ENCODE measurements at regions not wholly inside any gene's neighbourhood (a gene's known extent, or its start where the extent isn't known, plus 50 kb on each side); places are given as distances from the start of the nearest gene placed in this dataset.

- Histone ChIP-seq H3K4me1 (no peaks in the 10 kb centered on the region), H3K27ac (no peak overlapping the region), H3K27me3 (no peaks in the 10 kb centered on the region), H3K4me3 (no peak overlapping the region), H3K9me3 (no peaks in the 10 kb centered on the region), H3K36me3 (ENCODE audit: low read depth, missing control alignments) (no peaks in the 10 kb centered on the region)
- 80 to 91% methylated on average over 1 of the region's 1 CpG for WGBS, 2 donors
- TF ChIP-seq CTCF (IDR thresholded peaks at IDR 0.05) (no peak), POLR2A (IDR thresholded peaks at IDR 0.05) (no peak)
- DNase-seq: no peak
- intact Hi-C loops (cut with DNase I; ENCODE audit: low total_unique reads): no loop called here
These were observed 599.4 kb upstream of the PBX1 start for GRCh38 chr1:163959622-163960021.

- no peak overlapping the region for H3K4me3 ChIP-seq
- no peak for DNase-seq
- H3K4me1 ChIP-seq: no peaks in the 10 kb centered on the region
- no peaks in the 10 kb centered on the region for H3K27me3 ChIP-seq
- no peak overlapping the region for H3K27ac ChIP-seq
- WGBS, 2 donors: 62 to 65% methylated on average over 2 of the region's 2 CpGs
- H3K36me3 ChIP-seq (ENCODE audit: low read depth, missing control alignments): no peaks in the 10 kb centered on the region
- TF ChIP-seq POLR2A (IDR thresholded peaks at IDR 0.05) (no peak), CTCF (IDR thresholded peaks at IDR 0.05) (no peak)
- H3K9me3 ChIP-seq: no peaks in the 10 kb centered on the region
- intact Hi-C loops (cut with DNase I; ENCODE audit: low total_unique reads): no loop called here
These were observed 588.8 kb upstream of the PBX1 start for GRCh38 chr1:163970151-163970550.

- TF ChIP-seq POLR2A (IDR thresholded peaks at IDR 0.05) (no peak), CTCF (IDR thresholded peaks at IDR 0.05) (no peak)
- Histone ChIP-seq H3K4me1 (no peaks in the 10 kb centered on the region), H3K36me3 (ENCODE audit: low read depth, missing control alignments) (no peaks in the 10 kb centered on the region), H3K9me3 (no peaks in the 10 kb centered on the region), H3K27me3 (no peaks in the 10 kb centered on the region), H3K27ac (no peak overlapping the region), H3K4me3 (no peak overlapping the region)
- DNase-seq: no peak
- intact Hi-C loops (cut with DNase I; ENCODE audit: low total_unique reads): no loop called here
- 53 to 70% methylated on average over 4 of the region's 4 CpGs for WGBS, 2 donors
These were observed 588.3 kb upstream of the PBX1 start for GRCh38 chr1:163970699-163971098.

- Histone ChIP-seq H3K4me1 (no peaks in the 10 kb centered on the region), H3K9me3 (no peaks in the 10 kb centered on the region), H3K4me3 (no peak overlapping the region), H3K27ac (no peak overlapping the region), H3K27me3 (no peaks in the 10 kb centered on the region), H3K36me3 (ENCODE audit: low read depth, missing control alignments) (no peaks in the 10 kb centered on the region)
- no peak for DNase-seq
- TF ChIP-seq POLR2A (IDR thresholded peaks at IDR 0.05) (no peak), CTCF (IDR thresholded peaks at IDR 0.05) (no peak)
- intact Hi-C loops (cut with DNase I; ENCODE audit: low total_unique reads): no loop called here
These were observed 585.4 kb upstream of the PBX1 start for GRCh38 chr1:163973586-163973985.

- no peak overlapping the region for H3K27ac ChIP-seq
- no peaks in the 10 kb centered on the region for H3K4me1 ChIP-seq
- no peak for DNase-seq
- WGBS, 2 donors: 86 to 87% methylated on average over 2 of the region's 2 CpGs
- no peaks in the 10 kb centered on the region for H3K36me3 ChIP-seq (ENCODE audit: low read depth, missing control alignments)
- TF ChIP-seq POLR2A (IDR thresholded peaks at IDR 0.05) (no peak), CTCF (IDR thresholded peaks at IDR 0.05) (no peak)
- H3K27me3 ChIP-seq: no peaks in the 10 kb centered on the region
- no peaks in the 10 kb centered on the region for H3K9me3 ChIP-seq
- intact Hi-C loops (cut with DNase I; ENCODE audit: low total_unique reads): no loop called here
- no peak overlapping the region for H3K4me3 ChIP-seq
These were observed 584.9 kb upstream of the PBX1 start for GRCh38 chr1:163974120-163974519.

Data from testis (tissue), 2 donors.